ENCODE measurements at regions not wholly inside any gene's neighbourhood (a gene's known extent, or its start where the extent isn't known, plus 50 kb on each side); places are given as distances from the start of the nearest gene placed in this dataset.
"Not testable (repeated sequence)": the region's sequence is repeated elsewhere in the genome, so short reads cannot be mapped to it uniquely, and the experiment has no call there.

DNA sequence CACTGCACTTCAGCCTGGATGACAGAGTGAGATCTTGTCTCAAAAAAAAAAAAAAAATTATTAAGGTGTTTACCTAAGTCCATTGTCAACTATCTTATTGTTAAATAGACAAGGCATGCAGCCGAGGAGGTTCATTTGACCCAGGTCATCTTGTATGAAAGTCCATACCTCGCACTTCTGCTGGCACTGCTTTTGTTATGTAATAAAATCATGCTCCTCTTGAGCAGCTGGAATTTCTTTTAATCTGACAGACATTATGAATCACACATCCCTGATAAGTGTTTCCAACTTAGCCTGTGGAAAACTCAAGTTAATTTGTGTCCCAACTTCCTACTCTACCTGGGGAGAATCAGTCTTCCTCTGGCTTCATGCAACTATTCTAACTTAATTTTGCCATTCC lies 315.6 kb upstream of the KLF4 start:
- DNase-seq: no peak

DNA sequence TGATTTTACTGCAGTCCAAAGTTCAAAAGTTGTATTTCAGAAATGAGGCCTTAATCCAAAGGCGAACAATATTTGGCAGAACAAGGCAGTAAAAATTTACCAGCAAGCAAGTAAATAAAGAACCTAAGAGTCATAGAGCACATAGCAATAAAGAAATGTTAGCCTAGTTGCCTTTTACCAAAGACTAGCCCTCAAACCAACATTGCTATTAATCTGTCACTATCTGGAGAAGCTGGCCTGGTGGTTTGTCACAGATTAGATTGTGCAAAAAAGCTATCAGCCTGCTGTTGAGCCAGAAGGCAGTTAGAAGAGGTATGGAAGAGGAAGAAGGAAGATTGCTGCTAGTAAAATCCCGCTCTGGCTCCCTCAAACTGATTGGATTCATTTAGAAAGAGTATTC lies 304.7 kb upstream of the KLF4 start:
- DNase-seq: no peak

DNA sequence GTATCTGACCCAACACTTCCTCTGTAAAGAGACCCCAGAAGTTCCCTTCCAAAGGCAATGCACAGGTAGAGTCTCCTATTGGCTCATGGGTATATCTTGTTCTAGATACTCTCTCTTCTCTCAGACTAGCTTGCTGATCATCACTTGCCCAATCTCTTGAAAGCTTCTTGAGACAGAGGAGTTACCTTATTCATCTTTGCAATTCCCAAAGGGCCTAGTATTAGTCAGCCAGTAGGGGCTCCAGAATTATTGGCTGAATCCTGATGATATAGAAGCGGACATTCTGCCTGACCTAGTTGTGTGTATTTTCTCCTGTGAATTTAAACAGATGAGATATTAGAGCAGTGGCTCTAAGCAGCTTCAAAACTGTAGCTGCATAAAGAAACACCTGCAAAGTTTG lies 304.0 kb upstream of the KLF4 start:
- DNase-seq: no peak

DNA sequence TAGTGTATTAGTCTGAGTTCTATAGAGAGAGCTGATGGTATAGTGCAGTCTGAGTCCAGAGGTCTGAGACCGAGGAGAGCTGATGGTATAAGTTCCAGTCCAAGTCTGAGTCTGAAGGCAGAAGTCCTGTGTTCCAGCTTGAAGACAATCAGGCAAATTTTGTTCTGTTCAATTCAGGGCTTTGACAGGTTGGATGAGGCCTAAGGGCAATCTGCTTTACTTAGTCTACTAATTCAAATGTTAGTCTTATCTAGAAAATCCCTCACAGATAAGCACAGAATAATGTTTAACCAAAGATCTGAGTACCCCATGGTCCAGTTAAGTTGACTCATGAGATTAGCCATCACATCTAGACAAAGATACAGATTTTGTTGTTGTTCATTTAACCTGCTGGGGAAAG lies 303.0 kb upstream of the KLF4 start:
- DNase-seq: no peak

DNA sequence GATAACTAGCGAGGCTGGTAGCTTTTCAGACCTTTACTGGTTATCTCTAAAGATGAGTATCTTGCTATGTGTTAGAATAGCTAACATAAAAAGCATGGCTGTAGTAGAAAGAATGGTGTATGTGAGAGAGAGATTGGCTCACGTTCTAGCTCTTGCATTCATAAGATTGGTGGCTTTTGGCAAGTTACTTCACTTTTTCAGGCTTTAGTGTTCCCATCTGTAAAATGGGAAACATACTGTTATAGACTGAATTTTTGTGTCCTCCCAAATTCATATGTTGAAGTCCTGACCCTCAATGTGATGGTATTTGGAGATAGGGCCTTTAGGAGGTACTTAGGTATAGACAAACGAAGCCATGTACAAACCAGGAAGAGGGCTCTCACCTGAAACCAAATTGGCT lies 302.4 kb upstream of the KLF4 start:
- DNase-seq: no peak

DNA sequence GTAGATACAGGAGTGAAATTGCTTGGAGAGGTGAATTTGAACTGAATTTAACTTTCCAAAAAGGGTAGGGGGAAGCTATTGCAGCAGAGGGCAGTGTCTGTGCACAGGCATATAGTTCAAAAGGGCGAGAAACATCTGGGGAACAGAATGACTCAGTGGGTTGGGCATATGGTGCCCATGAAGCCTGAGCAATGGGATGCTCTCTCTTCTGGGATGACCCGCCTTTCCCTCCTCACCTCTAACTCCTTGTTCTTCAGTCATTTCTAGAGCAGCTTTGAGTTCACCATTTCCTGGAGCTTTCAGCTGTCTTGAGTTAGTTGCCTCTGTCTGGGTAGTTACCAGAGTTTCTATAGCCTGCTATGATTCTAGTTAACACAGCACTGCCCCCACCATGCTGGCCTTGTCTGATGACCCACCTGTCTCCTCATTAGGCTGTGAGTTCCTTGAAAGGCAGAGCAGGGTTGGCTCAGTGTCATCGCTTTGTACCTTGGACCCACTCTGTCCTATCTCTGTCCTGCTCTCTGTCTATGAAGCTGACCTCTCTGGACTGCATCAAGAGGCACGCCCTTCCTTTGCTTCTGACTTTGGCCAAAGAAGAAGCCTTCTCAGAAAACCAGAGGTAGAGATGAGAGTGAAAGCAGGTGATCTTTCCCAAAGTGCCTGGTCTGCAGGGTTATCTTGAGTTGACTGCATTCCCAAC lies 299.6 kb upstream of the KLF4 start:
- no peak for DNase-seq

DNA sequence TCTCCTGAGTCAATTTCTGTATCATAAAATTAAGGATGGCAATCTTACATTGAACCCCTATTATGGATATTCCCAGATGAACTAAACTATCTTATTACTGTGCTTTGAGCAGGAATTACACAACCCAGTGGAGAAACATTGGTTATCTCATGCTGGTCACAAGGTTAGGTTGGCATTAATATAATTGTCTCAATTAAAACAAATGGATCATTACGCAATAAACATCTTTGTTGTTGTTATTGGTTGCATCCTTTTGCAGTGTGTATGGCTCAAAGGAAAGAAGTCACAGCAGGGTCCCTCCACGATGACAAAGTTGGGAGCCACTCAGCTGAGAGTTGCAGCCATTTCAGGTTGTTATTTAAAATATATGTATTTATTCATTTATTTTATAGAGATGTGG lies 297.0 kb upstream of the KLF4 start:
- DNase-seq: no peak

DNA sequence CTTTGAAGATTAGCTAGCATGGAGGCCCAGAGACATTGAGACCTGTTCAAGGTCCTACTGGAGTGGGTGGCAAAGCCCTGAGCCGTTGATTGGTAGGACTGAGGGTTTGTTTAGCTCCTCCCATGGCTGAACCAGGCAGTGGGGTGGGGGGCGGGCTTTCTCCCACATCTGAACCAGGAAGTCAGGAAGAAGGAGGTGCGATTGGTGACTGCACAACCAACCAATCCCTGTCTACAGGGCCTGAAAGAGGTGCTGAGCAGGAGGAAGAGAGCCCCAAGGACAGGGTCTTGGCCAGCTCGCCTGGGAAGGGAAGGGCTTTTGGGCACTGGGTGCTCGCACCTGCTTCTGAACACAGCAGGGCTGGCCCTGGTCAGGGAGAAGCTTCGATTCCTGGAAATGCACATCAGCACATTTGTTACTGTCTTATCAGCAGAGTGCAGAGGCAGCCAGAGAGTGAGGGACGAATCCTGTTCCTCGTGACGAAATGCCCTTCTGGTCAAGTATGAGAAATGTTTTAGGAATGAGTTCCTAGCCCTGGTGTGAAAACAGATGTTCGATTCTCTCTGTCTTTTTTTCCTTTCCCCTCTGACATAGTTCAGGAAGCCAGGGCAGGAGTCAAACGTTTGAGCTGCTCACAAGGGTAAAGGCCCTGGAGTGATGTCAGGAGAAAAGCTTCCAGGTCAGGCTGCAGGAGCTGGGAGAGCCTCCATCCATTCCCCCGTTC lies 294.8 kb upstream of the KLF4 start:
- no peak for DNase-seq

DNA sequence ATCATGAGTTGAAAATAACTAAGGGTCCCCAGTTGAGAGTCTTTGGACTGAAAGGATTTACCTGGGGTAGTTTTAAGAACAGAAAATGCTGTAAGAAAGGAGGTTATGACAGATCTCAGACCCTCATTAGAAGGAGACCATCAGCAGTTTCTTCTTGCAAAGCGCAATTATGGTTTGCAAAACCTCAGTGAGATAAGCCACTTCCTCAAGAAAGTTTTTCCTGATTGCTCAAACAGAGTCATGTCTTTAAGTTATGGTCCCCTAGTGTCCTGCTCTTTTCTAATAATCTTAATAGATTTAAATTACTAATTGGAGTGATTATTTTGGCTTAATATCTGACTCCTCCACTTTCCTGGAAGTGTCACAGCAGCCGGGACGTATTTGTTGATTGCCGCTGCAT lies 293.2 kb upstream of the KLF4 start:
- no peak for DNase-seq

DNA sequence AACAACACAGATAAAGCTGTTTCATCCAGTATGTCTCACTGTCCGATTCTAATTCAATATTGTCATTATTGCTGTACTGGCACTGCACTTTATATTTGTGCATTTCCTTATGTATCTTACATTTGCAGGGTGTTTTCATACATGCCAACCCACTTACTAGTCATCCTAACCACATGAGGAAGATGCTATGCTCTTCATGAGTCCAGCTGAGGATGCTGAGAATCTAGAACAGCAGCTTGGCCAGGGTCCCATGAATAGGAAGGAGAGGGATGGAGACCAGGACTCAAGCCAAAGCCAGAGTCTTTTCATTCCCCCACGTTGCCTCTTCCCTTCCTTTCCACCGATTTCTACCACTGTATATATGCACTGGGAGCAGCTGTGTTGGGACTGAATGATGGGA lies 292.8 kb upstream of the KLF4 start:
- no peak for DNase-seq

DNA sequence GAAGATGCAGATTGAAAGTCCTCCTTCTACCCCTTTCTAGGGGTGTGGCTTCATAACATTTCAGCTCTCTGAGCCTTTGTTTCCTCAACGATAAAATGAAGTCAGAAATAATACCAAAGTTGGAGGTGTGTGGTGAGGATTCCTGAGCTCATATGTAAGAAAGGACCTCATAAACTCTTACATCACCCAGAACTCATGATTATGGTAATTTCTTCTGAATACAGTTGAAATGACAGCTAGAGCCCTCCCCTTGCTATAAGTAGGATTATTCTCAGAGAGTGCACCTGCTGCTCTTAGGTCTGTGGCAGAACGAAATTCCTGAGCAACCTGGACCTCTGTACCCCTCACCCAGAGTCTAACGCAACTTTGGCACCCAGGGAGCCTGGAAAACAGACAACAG lies 291.4 kb upstream of the KLF4 start:
- no peak for DNase-seq

DNA sequence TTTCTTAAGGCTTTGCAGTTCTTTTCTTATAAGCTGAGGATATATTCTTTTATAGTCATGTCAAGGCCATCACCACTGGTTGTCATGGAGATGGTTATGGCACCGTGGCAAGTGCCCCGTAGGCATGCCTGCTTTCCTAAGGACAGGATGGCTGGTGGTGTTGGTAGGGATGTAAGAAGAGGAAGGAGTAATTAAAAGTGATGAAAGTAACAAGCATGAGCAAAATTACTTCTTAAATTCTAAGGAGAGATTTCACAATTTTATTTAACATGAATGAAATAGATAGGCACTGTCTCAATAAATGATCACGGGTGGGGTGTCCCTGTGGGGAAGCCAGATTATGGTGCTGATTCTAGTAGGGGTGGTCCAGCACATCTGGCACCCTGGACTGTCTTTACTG lies 290.2 kb upstream of the KLF4 start:
- DNase-seq: no peak

DNA sequence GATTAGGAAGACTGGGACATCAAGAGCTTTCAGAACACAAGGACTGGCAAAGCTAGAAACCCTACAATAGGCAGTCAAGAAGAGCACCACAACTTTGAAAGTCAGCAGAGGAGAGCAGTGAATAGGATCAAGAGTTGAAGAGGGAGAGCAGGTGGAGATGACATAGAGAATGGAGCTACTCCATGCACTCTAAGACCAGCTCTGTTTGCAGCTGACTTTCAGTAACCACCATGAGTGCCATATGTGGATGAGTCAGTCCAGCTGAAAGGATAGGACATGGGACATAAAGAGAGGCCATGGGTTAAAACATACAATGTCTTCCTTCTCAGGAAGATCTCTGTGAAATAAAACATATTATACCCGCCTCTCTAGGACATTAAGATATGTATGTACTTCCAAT lies 289.1 kb upstream of the KLF4 start:
- no peak for DNase-seq

DNA sequence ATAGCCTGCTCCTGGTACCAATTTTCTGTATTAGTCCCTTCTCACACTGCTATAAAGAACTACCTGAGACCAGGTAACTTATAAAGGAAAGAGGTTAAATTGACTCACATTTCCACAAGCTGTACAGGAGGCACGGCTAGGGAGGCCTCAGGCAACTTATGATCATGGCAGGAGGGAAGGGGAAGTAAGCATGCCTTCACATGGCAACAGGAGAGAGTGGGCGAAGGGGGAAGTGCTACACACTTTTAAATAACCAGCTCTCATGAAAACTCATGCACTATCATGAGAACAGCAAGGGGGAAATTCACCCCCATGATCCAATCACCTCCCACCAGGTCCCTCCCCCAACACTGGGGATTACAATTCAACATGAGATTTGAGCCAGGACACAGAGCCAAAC lies 284.5 kb upstream of the KLF4 start:
- not testable (repeated sequence) for DNase-seq

DNA sequence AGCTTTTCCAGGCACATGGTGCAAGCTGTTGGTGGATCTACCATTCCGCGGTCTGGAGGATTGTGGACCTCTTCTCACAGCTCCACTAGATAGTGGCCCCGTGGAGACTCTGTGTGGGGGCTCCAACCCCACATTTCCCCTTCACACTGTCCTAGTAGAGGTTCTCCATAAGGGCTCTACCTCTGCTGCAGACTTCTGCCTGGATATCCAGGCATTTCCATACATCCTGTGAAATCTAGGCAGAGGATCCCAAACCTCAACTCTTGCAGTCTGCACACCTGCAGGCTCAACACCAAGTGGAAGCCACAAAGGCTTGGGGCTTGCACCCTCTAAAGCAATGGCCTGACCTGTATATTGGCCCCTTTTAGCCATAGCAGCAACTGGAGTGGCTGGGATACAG lies 283.4 kb upstream of the KLF4 start:
- no peak for DNase-seq

DNA sequence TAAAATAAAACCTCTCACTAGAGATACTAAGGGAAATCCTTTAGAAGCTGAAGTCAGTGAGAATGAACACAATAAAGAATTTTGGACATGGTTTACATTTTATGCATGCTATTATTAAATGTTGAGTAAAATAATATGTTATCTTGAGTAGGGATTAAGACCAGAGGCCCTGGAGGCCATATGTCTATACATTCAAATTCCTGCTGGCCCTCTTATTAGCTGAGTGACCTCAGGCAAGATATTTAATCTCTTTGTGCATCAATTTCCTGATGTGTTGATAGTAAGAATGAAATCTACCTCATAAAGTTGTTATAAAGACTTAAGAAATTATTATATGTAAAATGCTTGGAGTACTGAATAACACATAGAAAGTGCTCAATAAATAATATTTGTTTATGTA lies 281.1 kb upstream of the KLF4 start:
- no peak for DNase-seq

DNA sequence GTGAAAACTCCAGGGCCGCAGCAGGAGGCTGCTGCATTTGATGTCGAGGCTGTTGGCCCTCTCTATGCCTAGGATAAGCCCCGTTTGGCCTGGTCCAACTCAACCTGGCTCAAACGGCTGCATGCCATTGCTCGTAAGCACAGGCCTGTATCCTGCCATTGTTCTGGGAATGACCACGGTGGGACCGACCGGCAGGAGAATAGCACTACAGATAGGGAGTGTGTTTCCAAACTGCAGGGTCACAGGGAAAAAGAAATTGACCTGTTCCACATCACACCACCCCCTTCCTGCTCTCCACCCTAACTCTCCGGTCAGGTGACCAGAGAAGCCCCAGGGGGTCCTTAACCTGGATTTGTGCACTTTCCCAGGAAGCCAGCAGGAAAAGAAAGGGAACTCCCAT lies 278.7 kb upstream of the KLF4 start:
- DNase-seq: no peak

DNA sequence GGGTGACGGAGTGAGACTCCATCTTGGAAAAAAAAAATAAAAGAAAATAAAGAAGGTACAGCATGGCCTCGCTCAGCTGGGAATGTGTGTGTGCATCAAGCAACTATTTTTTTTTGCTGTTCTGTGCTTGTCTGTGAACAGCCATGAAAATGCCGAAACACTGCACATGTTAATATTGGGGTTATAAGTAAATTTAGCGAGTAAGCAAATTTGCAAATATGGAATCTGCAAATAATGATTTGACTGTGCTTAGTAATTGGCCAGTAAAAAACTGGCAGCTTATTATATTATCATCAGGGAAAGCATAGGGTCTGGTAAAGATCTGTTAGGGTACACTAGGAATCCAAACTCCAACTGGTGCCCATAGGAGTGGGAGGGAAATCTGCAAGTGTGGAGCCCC lies 278.1 kb upstream of the KLF4 start:
- no peak for DNase-seq

DNA sequence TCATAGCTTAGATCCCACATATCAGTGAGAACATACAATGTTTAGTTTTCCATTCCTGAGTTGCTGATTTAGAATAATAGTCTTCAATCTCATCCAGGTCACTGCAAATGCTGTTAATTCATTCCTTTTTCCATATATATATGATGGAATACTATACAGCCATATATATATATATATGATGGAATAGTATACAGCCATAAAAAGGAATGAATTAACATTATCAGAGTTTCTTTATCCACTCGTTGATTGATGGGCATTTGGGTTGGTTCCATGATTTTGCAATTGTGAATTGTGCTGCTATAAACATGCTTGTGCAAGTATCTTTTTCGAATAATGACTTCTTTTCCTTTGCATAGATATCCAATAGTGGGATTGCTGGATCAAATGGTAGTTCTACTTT lies 273.9 kb upstream of the KLF4 start:
- DNase-seq: not testable (repeated sequence)

DNA sequence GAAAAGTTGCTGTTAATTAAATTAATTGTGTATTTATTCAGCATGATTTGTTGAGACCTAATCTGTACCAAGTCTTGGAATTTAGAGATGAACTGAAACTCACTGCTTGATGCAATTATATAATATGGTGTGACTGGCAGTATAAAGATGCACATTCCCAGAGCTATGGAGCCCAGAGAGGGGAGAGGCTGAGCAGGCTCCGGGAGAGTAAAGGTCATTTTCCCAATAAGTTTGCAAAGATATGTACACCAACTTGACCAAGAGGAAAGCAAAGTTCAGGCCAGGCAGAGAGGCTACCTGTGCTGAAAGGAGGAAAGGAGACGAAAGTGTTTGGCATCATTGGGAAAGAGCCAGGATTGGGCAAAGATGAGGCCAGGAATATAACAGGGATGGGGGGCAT lies 271.7 kb upstream of the KLF4 start:
- DNase-seq: no peak

DNA sequence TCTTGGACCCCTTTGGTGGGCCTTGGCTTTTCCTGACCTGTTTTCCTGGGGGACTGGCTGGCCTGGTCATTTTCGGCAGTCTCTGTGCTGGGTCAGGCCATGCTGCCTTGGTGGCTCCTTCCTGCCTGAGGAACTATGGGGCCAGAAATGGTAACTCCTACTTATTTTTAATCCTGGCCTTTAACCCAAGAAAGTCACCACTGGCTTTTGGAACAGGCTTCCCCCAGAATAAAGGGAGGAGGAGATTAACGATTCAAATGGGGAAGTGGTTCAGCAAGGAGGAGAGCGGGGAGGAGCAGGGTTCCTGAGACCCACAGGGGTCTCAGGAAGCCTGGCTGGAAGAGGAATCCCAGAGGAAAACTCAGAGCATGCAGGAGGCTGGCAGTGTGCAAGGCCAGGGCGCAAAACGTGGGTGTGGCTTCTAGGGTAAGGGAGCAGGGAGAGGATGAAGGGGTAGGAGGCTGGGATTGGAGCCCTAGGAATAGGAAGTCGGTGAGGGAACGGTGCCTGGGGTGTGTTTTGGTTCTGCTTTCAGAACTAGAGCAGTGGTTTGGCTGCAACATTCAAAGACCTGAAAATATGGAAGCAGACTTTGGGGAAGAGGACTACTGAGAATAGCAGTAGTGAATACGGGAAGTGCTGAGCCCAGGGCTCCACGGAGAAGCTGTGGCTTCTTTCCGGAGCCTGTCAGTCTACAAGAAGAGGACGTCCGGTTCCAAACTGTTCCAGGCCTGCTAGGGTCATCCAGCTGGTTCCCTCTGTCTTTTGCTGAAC lies 271.1 kb upstream of the KLF4 start:
- DNase-seq: no peak

DNA sequence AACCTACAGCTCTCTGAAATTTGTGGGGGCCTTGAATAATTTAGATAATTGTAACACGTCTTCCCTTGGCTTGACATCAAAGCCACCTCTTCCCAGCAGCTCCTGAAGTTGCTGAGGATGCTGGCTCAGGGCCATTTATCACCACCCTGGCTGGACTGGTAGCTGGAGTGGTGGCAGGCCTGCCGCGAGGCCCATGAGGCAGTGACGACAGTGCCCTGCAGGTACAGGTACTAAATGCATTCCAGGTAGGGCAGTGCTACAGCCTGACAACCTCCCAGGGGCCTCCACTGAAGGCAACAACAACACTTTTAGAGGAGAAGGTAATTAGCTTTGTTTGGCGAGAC lies 270.2 kb upstream of the KLF4 start:
- no peak for DNase-seq

DNA sequence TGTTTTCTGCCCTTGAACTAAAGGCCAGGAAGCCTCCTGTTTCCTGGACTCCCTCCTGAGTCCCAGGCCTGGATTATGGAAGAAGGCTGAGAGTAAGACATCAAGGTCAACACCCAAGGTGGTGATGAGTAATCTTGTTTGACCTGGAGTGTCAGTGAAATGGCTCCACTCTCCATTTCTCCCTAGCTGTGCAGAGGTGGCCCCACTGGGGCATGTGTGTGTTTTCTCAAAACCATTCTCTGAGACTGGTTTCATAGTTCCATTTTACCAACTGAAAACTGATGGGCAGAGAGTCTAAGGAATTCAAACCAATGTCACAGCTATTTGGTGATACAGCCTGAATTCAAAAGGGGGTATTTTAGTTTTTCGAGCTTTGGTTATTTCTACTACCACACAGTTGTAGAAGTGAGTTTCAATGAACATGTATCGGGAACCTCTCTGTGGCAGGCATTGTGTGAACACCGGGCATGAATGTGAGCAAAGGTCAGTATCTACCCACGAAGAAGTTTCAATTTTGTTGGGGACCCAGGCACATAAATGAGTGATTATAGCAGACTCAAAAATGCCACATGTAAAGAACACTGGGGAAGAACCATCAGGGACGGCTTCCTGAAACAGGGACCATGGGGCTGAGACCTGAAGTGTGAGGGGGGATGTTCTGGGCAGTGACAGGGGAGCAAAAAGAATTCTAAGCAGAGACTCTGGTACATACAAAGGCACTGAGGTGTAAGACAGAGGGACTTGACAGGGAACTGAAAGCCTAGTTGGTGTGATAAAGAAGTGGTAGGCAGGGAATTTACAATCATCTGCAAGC lies 269.6 kb upstream of the KLF4 start:
- DNase-seq: no peak
